HCT116 (cell line): ENCODE measurements at regions not wholly inside any gene's neighbourhood (a gene's known extent, or its start where the extent isn't known, plus 50 kb on each side); places are given as distances from the start of the nearest gene placed in this dataset.

Experiments used
- ATAC-seq: fragments of 200-7000 bp; cut with Tn5 transposase; 2 replicates; pipeline ENCODE4 v1.9.1; 2020; ENCODE audit warnings: mild to moderate bottlenecking, moderate library complexity
- BruUV-seq: library from RNA; stranded (reverse); fragments of 400-500 nt; replicated peaks from 2 replicates; lab custom pipeline; 2021; lab: Mats Ljungman, UMichigan
- CTCF ChIA-PET: fragments of 300-600 bp; sonication (Branson Sonifier 250); formaldehyde crosslinking; loops from one replicate; lab custom pipeline; 2021; ENCODE audit warnings: antibody characterized with exemption; lab: Charles Lee
- POLR2A ChIA-PET: fragments of 300-600, 350-600 bp; sonication (Branson Sonifier 250); formaldehyde crosslinking; loops from one replicate; lab custom pipeline; 2021; ENCODE audit warnings: antibody characterized with exemption; lab: Charles Lee
- RAD21 ChIA-PET, 2 experiments: fragments of 300-600 bp; sonication (Branson Sonifier 250); formaldehyde crosslinking; loops; one replicate each; lab custom pipeline; 2023; ENCODE audit warnings: low total read pairs in 2 of 2; ENCODE audit not compliant: uncharacterized antibody in 2 of 2, unreplicated experiment in 2 of 2, low non-redundant PET in 1 of 2; lab: Charles Lee
- DNase-seq: peaks from one replicate; pipeline ENCODE4 v3.0.0-alpha.2; 2010; ENCODE audit warnings: low read depth, low spot score
- H2AFZ ChIP-seq: fragments of 200-600 bp; shearing (Covaris generic), sonication (generic); 2 replicates; pipeline ENCODE4 v1.6.1; 2017; ENCODE audit warnings: low read depth, mixed run types, mixed read lengths, antibody characterized with exemption, low read length; ENCODE audit not compliant: poor library complexity, severe bottlenecking
- H3K27ac ChIP-seq: 2 replicates; pipeline ENCODE4 v1.5.1; 2012; ENCODE audit warnings: low read depth, low read length
- H3K27me3 ChIP-seq: fragments of 200-600 bp; sonication (generic); 2 replicates; pipeline ENCODE4 v1.6.1; 2016; ENCODE audit warnings: mixed run types, low read length, mixed read lengths; ENCODE audit not compliant: insufficient read depth
- H3K36me3 ChIP-seq, 2 experiments: fragments of 200-500 bp in 1 of 2; fragments of 200-600 bp in 1 of 2; sonication (Bioruptor generic) in 1 of 2; sonication (generic) in 1 of 2; 2 replicates each; pipeline versions ENCODE4 v1.5.1 to v1.6.1; 2014 to 2016; ENCODE audit warnings: low read length in 2 of 2, inconsistent platforms in 1 of 2, mixed read lengths in 1 of 2, mixed run types in 1 of 2; ENCODE audit not compliant: insufficient read depth in 2 of 2, control insufficient read depth in 1 of 2
- H3K4me1 ChIP-seq, 2 experiments: fragments of 200-600 bp in 1 of 2; sonication (generic) in 1 of 2; 2 replicates each; pipeline versions ENCODE4 v1.5.1 to v1.6.1; 2012 to 2017; ENCODE audit warnings: low read length in 2 of 2, inconsistent platforms in 1 of 2, mild to moderate bottlenecking in 1 of 2, mixed read lengths in 1 of 2, mixed run types in 1 of 2, moderate library complexity in 1 of 2; ENCODE audit not compliant: insufficient read depth in 2 of 2, control insufficient read depth in 1 of 2
- H3K4me2 ChIP-seq: fragments of 200-600 bp; sonication (generic); 2 replicates; pipeline ENCODE4 v1.6.1; 2017; ENCODE audit warnings: mixed run types, low read length, mixed read lengths
- H3K4me3 ChIP-seq, 2 experiments: fragments of 200-600 bp in 1 of 2; sonication (generic) in 1 of 2; replicated peaks in 1 of 2; 2 replicates each; pipeline ENCODE4 v1.5.1; 2011 to 2016; ENCODE audit warnings: low read length in 2 of 2, control low read depth in 1 of 2, low read depth in 1 of 2, mild to moderate bottlenecking in 1 of 2, mixed read lengths in 1 of 2, mixed run types in 1 of 2
- H3K79me2 ChIP-seq: fragments of 200-600 bp; sonication (generic); 2 replicates; pipeline ENCODE4 v1.6.1; 2017; ENCODE audit warnings: mild to moderate bottlenecking, mixed run types, low read length, moderate library complexity, mixed read lengths; ENCODE audit not compliant: insufficient read depth
- H3K9ac ChIP-seq: fragments of 200-600 bp; sonication (generic); 2 replicates; pipeline ENCODE4 v1.6.1; 2016; ENCODE audit warnings: low read length, mixed read lengths
- H3K9me2 ChIP-seq: fragments of 200-600 bp; sonication (generic), shearing (Covaris generic); 2 replicates; pipeline ENCODE4 v1.6.1; 2017; ENCODE audit warnings: mixed run types, mild to moderate bottlenecking, moderate library complexity; ENCODE audit not compliant: insufficient read depth
- H3K9me3 ChIP-seq, 2 experiments: fragments of 200-500 bp in 1 of 2; fragments of 200-600 bp in 1 of 2; sonication (Bioruptor generic) in 1 of 2; sonication (generic) in 1 of 2; 2 replicates each; pipeline ENCODE4 v1.6.1; 2014 to 2017; ENCODE audit warnings: low read length in 2 of 2, mixed read lengths in 2 of 2, inconsistent platforms in 1 of 2, low read depth in 1 of 2, mild to moderate bottlenecking in 1 of 2, mixed run types in 1 of 2, moderate library complexity in 1 of 2; ENCODE audit not compliant: control insufficient read depth in 1 of 2, insufficient read depth in 1 of 2
- H4K20me1 ChIP-seq: fragments of 200-600 bp; sonication (generic), shearing (Covaris generic); 2 replicates; pipeline ENCODE4 v1.6.1; 2017; ENCODE audit warnings: mixed run types, mild to moderate bottlenecking, moderate library complexity; ENCODE audit not compliant: insufficient read depth
- ATF3 ChIP-seq: IDR thresholded peaks from 2 replicates; pipeline ENCODE4 v1.6.1; 2012
- CEBPB ChIP-seq: IDR thresholded peaks from 2 replicates; pipeline ENCODE4 v1.6.1; 2012; ENCODE audit warnings: low read depth
- EZH2 ChIP-seq: fragments of 200-600 bp; sonication (generic); IDR thresholded peaks from 2 replicates; pipeline ENCODE4 v1.6.1; 2017; ENCODE audit warnings: antibody characterized with exemption, mixed run types
- POLR2A ChIP-seq: IDR thresholded peaks from 2 replicates; pipeline ENCODE4 v1.7.0; 2011; ENCODE audit warnings: borderline replicate concordance; ENCODE audit not compliant: insufficient read depth, insufficient read length; ENCODE audit errors: extremely low read depth
- POLR2AphosphoS5 ChIP-seq: IDR thresholded peaks from 2 replicates; pipeline ENCODE4 v1.6.1; 2011; ENCODE audit warnings: mild to moderate bottlenecking, low read depth, low read length, moderate library complexity
- ZFX ChIP-seq: fragments of 450-650 bp; IDR thresholded peaks from 2 replicates; pipeline ENCODE4 v1.6.1; 2017
- intact Hi-C: fragments of 100-400 bp; cut with micrococcal nuclease; formaldehyde crosslinking; loops from 2 replicates; pipeline ENCODE4 v1.10.0; 2022
- TF ChIP-seq, protein P1 (sequence below): IDR thresholded peaks from 2 replicates; pipeline ENCODE4 v1.6.1; 2012
- TF ChIP-seq, protein P2 (sequence below), 3 experiments: fragments of 200-600 bp in 1 of 3; sonication (generic) in 1 of 3; IDR thresholded peaks in 2 of 3; conservative IDR thresholded peaks in 1 of 3; 2 replicates each; pipeline ENCODE4 v1.5.1; 2012 to 2017; ENCODE audit warnings: low read depth in 2 of 3, low read length in 2 of 3, antibody characterized with exemption in 1 of 3, borderline replicate concordance in 1 of 3, control low read depth in 1 of 3, mild to moderate bottlenecking in 1 of 3, mixed read lengths in 1 of 3, mixed run types in 1 of 3, moderate library complexity in 1 of 3; ENCODE audit not compliant: insufficient read depth in 1 of 3

DNA sequence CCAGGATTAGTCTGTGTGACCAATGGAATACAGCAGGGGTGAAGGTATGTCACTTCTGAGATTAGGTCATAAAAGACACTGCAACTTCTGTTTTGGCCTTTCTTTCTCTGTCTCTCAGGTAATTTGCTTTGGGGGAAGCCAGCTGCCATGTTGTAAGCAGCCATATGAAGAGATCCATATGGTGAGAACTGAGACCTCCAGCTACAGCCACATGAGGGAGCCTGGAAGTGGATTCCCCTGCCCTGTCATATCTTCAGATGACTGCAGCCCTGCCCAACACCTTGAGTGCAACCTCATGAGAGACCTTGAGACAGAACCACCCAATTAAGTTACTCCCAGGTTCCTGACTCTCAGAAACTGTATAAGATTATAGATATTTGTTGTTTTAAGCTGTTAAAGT is 70.1 kb upstream of the ESRRG start (continued):
- TF ChIP-seq ZFX: no peak
- TF ChIP-seq EZH2: no peak
- TF ChIP-seq, protein P1, sequence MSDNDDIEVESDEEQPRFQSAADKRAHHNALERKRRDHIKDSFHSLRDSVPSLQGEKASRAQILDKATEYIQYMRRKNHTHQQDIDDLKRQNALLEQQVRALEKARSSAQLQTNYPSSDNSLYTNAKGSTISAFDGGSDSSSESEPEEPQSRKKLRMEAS: no peak
- TF ChIP-seq POLR2AphosphoS5: no peak
- no peak for TF ChIP-seq ATF3

GRCh38 chr1:216788671-216789070 is 65.4 kb upstream of the ESRRG start:
- H3K27me3 ChIP-seq: no peaks in the 10 kb centered on the region
- ATAC-seq (no peak), DNase-seq (no peak)
- no peak overlapping the region for H2AFZ ChIP-seq
- no peaks in the 10 kb centered on the region for H3K9me3 ChIP-seq
- H3K27ac ChIP-seq: no peak overlapping the region
- H3K36me3 ChIP-seq: no peaks in the 10 kb centered on the region
- intact Hi-C loops: no loop called here
- no peaks in the 10 kb centered on the region for H3K79me2 ChIP-seq
- ChIA-PET RAD21 (no interaction called here), POLR2A (no interaction called here), CTCF (no interaction called here)
- no peak overlapping the region for H3K4me2 ChIP-seq
- H4K20me1 ChIP-seq: no peaks in the 10 kb centered on the region
- no peak overlapping the region for H3K4me3 ChIP-seq
- BruUV-seq: no TSS peak
- H3K9ac ChIP-seq: no peak overlapping the region
- H3K9me2 ChIP-seq: no peaks in the 10 kb centered on the region
- no peaks in the 10 kb centered on the region for H3K4me1 ChIP-seq
- TF ChIP-seq POLR2A: no peak
- TF ChIP-seq, protein P2, sequence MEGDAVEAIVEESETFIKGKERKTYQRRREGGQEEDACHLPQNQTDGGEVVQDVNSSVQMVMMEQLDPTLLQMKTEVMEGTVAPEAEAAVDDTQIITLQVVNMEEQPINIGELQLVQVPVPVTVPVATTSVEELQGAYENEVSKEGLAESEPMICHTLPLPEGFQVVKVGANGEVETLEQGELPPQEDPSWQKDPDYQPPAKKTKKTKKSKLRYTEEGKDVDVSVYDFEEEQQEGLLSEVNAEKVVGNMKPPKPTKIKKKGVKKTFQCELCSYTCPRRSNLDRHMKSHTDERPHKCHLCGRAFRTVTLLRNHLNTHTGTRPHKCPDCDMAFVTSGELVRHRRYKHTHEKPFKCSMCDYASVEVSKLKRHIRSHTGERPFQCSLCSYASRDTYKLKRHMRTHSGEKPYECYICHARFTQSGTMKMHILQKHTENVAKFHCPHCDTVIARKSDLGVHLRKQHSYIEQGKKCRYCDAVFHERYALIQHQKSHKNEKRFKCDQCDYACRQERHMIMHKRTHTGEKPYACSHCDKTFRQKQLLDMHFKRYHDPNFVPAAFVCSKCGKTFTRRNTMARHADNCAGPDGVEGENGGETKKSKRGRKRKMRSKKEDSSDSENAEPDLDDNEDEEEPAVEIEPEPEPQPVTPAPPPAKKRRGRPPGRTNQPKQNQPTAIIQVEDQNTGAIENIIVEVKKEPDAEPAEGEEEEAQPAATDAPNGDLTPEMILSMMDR (IDR thresholded peaks at IDR 0.05 in 2 of 3, conservative IDR thresholded peaks at IDR 0.05 in 1 of 3; ENCODE audit: borderline replicate concordance in 1 of 3, insufficient read depth in 1 of 3, low read depth in 2 of 3, low read length in 2 of 3): no peak
- TF ChIP-seq CEBPB: no peak
- TF ChIP-seq POLR2AphosphoS5: no peak
